GM19328 (cell line): ENCODE measurements at regions not wholly inside any gene's neighbourhood (a gene's known extent, or its start where the extent isn't known, plus 50 kb on each side); places are given as distances from the start of the nearest gene placed in this dataset.

Experiments used
- ATAC-seq: cut with Tn5 transposase; IDR thresholded peaks from one replicate; pipeline ENCODE4 v1.9.1; 2021; ENCODE audit warnings: mild to moderate bottlenecking, moderate library complexity; ENCODE audit not compliant: unreplicated experiment

DNA sequence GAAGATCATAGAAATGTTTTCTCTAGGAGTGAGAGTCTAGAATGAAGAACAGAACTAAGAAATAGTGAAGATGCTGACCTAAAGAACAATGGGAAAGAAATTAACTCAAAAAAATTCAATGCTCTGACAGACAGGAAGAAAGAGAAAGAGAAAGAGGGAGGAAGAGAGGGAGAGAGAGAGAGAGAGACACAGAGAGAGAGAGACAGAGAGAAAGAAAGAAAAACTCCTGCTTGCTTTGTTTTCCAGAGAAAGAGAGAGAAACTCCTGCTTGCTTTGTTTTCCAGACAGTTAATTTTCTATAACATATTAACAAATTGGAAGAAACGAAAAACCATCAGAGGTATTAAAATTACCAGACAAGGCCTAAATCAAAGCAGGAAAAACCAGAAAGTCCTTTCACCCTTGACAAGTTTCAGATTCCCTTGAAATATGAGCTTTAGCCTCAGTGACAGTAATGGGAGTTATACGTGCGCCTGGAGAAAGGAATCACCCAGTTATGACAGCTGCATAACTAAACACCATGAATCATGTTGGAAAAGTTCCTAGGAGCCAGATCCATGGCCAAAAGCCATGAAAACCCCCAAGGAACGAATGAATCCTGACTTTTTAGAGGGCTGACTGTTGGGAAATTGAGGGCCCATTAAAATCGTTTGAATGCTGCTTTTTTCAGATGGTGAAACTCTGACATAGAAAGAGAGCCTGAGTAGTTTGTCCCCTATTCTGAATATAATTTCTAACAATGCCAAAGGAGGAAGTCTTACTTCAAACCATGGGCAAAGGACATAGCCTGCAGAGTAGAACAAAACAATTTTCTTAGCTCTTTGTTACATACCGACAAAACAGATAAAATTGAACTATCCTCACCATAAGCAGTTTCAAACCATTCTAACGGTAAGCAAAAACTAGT, 228.6 kb upstream of the CHST9 start:
- ATAC-seq, result no peak

DNA sequence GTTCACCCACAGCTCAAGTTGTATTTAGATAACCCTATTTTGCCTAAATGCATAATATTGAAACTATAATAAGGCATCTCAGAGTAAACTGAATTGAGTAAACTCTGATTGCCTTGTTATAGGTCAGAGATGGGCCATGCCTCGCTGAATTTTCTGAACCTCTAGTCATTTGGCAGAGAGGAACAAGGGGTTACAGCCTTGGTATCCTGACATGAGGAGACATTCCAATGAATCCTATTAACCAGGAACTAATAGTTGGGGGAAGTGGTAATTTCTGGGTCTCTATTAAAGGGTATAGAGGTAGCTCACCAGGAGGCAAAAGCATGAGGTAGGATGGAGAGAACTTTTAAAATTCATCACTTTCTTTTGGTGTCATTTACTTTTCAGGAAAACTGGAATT, 227.4 kb upstream of the CHST9 start:
- no peak for ATAC-seq

DNA sequence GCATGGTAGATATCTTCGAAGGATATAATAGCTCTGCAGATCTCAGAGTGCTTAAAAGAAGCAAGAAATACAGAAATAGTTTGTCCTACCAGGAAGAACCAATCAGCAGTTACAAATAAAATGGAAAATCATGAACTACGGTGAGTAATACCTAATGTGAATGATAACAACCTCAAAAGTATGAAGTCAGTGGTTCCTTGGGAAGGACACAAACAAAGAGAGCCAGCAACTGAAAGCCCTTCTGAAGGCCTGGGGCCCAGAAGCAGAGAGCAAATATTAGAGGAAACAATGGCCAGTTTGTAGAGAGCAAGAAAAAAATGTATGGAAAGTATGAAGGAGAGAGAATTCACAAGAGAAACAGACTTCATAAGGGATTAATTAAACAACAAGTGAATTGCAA, 226.8 kb upstream of the CHST9 start:
- no peak for ATAC-seq

DNA sequence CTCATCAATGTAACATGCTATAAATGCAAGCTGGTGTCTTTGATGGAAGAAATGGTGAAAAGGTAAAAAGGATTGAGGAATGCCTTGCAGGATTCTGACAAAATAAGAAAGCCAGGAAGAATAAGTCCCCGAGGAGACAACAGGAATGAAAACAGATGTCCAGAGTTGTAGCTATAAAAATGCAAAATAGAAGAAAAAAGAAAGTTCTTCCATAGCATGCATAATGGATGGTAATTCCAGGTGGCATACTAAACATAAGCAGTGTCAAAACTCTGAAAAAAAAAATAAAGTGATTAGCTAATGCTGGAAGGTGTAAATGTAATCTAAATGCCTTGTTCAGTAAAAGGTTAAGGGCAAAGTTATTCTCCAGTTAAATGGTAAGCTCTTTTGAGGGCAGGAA, 225.9 kb upstream of the CHST9 start:
- ATAC-seq, result no peak

DNA sequence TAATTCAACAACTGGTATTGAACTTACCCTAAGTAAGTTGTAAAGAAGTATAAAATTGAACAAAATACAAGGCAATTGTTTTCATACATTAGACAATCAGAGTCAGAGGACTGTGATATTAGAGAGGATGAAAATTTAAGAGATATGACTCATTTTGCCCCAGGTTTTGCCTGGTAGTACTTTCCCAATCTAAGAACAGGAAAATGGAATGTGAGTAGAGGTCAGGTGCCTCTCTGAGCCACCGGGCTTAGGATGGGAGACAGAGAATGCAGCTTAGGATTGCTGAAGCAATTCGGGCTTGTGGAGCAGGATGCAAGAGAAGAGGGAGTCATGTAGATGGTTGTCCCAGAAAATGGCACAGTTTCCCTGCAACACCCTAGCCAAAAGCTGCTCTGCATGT, 219.7 kb upstream of the CHST9 start:
- no peak for ATAC-seq

DNA sequence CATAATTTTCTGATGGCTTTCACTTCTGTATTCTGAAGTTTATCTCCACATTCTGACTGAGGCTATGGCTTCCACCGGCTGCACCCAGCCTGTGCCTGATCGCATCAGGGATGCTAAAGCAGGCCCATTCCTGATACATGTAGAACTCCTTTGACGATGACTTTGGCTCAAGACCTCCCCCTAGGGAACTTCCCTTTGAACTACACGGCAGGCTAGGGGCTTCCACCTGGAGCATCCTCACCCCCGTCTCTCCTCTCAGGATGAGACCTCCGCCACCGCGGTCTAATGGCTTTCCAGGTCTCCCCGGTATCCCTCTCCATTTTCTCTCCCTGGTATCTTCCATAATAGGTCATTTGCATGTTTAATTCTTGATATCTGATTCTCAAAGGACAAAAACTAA, 214.9 kb upstream of the CHST9 start:
- no peak for ATAC-seq

DNA sequence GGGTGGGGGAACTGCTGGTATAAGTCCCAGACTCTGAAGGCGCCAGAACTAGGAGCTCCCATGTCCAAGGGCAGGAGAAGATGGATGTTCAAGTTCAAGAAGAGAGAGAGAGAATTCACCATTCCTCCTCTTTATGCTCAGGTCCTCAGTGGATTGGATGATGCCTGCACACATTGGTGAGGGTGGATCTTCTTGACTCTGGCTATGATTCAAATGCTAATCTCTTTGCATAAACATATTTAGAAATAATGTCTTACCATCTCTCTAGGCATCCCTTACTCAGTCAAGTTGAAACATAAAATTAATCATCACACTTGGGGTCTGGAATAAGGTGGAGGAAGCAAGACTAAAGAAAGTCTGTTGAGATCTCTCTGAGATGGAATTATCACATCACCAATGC, 210.6 kb upstream of the CHST9 start:
- no peak for ATAC-seq

DNA sequence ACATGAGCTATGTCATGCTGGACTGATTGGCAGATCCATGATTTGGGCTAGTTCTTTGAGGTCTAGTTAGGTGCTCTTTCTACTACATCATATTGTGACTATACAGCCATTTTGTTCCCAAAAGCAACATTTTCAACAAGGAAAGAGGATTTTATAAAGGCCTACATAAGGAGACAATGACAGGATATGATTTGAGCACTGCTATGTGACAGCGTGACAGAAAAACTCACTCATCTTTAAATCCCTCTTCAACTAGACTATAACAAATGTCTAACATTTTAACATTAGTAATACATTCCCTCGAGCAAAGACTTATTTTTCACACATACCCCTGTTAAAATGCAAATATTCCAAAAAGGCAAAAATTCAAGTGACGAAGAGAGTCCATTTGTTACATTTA, 209.6 kb upstream of the CHST9 start:
- ATAC-seq, result no peak

DNA sequence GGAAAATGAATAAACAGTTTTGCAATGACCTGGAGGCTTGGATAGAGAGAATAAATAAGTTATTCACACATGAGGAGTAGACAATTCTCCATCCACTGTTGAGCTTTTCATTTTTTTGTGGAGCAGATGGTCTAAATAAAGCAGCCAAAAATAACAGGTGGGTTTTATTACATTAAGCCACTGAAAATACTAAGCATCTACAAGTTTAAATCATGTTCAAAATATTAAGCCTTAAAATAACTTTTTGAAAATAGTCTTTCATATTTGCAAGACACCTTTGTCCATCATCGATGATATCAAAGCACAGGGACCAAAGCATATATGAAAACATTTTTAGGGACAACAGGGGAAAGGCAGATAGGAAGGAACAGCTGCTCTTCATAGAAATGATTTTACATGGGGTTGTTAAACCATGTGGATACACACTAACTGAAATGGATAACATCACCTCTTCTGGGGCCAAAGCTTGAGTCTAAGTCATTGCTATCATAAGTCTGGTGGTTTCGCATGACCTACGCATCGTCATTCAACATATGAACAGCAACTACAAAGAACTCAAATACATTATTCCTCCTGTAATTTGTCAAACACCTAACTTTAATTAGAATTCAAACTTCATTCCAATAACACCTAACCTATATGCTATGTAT, 197.6 kb upstream of the CHST9 start:
- ATAC-seq, result no peak

DNA sequence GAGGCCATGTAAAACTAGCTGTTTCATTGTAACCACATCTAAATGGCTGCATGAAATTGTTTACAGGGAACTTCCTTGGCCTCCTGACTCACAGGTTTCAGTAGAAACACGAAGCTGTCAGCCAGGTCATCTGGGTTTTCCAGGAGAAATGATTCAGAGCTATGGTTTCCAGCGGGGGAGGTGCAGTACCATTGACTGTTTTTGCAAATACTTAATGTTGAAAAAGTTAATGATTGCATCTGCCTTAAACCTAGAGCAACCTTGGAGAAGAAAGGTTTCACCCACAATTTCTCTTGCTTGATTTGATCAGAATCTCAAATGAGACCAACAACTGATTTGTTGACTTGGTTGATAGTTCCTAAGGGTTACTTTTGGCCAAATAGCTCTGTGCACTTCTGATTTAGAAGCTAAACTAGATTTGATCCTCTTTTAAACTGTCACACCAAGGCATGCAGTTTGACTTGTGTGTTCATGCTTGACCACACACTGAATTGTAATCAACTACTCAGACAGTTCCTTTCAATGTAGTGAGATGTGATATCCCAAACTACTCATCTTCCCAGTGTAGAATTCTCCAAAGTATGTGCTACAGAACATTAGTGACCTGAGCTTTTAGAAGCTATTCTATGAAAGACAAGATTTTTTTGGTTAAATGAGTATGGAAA, 193.5 kb upstream of the CHST9 start:
- no peak for ATAC-seq

DNA sequence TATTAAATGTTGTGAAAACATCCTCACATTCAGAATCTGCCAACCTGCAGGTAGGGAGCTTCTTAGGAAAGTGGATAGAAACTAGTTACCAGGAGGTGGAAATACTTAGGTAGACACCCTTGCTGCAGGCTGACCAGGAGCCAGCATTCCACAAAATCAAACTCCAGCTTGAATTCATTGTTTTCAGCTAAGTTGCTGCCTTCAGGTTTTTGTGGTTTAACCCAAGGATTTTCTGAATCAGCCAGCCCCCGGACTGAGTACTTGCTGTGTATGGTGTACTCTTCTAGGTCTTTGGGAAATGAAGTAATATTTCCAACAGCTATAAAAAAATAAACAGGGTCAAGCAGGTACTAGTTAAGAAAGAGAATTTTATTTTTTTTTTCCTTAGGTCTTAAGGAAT, 192.1 kb upstream of the CHST9 start:
- no peak for ATAC-seq

DNA sequence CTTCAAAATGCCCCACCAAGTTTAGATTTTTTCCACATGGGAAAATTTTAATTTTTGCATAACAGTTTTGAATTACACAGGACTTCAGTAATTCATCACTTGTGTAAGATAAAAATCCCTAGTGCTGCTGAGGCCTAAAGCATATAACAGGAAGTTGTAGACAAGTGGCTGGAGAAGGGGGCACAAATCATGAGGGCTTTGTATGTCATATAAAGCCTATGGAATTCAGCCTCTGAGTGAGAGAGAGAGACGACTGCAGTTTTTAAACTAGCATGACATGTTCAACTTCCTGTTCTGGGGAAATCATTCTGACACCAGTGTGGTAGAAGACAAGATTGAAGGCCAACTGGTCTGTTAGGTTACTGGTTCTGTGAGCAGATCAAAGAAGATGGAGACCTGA, 187.3 kb upstream of the CHST9 start:
- no peak for ATAC-seq

DNA sequence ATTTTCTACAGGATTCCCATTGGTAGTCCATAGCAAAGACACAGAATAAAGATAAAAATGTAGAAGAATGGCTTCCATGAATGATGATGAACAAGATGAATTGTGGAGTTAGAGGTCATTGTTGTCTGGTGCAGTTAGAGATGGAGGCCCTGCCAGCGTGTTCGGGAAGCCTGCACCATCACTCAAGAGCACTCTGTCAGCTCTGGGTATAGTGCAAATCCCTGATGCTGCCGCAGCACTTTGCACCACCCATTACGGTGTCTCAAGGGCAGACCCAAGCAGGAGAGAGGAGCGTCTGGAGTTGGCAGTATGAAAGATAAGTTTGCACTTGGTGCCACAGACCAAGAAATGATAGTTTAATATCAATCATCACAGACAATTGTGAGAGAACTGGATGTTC, 181.6 kb upstream of the CHST9 start:
- no peak for ATAC-seq

DNA sequence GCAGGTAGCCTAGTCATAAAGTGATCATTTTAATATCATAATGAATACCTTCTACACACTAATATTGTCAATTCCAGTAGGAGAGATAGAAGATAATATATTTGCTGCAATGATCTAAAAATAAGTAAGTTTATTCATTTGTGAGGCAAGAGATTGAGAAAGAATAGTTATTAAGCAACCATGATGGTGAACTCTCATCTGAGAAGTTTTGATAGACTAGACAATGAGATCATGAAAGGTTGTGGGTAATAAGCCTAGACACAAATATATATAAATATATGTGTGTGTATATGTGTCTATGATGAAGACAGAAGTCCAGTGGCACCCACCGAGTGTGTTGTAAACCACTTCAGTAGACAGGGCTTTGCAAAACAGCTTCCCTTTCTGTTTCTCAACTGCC, 181.0 kb upstream of the CHST9 start:
- ATAC-seq, result no peak

DNA sequence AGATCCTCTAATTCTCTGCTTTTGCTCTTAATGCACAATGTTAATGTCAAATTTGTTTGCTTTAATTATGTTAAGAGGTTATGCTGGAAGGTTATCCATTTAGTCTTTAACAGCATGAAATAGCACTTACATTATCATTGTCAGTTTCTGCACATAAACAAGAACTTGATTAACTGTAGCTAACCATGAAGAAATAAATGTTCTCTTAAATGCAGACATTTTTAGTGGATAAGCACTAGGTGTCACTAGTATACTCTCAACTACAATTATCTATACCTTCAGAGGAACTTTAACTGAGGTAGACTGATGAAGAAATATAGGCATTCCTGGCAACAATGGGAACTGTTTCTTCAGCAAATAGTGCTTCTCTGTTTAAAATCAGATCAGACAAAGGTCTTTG, 178.8 kb upstream of the CHST9 start:
- no peak for ATAC-seq

DNA sequence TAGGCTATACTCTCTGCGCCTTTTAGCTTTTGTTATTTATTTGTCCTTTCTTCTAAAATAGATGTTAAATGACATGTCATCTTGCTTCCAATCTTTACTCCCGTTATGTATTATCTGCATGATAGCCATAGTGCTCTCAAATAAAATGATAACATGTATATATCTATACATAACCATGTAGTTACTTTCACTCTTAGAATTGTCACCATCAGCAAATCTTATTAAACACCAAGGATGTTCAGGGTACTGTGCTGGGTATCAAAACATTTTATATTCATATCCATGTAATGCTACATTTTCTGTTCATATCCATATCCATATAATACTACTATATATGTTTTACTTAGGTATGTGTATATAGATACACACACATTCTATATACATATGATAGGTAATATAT, 176.4 kb upstream of the CHST9 start:
- ATAC-seq, result no peak

DNA sequence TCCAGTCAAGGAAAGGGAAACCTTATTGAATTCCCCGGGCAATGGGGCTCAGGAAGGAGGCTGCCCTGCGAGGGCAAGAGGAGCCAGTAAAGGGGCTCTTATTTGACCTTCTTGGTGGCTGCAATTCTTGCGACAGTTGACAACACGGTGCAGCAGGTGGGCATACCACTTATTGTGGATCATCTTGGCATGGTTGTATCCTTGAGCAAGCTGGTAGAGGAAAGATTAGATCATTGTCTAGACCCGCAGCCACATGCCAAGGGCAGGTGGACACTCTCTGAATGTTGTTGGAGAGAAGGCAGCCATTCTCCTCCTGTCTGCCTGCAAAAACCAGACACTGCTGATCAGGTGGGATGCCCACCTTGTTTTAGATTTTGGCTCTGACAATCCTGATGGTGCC, 170.2 kb upstream of the CHST9 start:
- ATAC-seq, result no peak

DNA sequence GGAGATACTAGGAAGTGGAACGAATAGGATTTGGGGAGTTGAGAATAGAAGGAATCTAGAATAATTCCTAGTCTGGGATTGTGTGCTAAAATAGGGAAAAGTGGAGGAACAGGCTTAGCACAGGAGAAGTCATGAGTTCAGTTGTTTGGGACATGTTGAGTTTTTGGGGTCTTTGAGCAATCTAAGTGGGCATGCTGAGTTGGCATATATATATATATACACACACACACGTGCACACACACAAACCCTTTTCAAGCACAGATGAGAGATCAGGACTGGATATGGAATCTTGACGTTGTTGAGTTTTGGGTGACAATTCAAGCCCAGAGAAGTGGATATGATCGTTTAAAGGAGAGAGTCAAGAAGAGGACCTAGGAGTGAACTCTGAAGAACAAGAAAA, 168.2 kb upstream of the CHST9 start:
- ATAC-seq, result no peak

DNA sequence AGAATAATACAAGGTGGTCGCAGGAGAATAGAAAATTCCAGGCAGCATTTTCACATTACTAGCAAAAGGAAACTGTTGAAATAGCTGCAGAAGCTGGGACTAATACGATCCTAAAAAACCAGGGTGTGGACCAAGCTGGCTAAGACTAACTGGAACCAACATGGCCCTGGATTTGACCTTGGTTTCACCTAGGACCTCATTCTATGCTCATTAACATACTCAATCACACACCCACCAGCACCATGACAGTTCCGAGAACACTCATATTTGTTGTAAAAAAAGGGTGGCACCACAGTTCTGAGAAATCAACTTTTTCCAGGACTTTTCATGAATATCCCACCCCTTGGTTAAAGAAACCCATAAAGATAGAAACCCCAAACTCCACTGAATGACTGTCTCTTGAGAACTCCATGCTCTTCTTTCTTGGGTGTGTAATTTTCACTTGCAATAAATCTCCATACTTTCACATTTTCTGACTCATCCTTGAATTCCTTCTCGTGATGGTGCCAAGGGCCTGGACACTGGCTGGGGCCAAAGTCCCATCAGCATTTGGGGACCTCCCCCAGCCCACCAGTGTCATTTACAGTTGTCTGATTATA, 164.3 kb upstream of the CHST9 start:
- ATAC-seq, result no peak

DNA sequence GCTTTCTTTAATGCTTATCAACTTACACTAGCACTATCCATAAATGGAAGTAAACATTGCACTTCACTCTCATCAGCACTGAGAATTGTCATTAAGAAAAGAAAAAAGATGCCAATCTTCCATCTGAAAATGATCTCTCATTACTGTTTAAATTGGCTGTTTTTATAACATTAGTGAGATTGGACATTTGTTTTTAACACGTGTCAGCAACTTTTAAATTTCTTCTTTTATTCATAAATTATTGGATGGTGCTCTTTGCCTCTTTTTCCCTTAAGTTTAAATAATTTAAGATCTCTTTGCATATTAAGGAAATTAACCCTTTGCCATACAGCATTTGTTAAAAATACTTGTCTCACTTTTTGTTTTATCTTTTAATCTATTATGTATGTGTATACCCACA, 146.5 kb upstream of the CHST9 start:
- ATAC-seq, result no peak

DNA sequence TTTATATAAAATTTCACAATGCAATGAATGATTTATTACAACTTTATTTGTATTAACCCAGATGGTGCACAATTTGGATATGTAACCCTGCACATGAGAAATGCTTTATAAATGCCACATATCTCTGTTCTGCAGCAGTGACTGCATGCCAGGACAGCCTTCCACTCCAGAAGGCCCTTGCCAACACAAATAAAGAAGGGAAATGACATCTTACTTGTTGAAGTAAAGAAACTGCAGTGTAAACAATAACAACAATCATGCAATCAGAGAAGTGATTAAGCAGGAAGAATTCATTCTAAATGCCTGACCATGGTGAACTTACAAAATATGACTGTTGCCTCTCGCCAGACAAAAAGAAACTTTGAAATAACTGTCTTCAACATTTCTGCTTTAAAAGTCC, 129.9 kb upstream of the CHST9 start:
- no peak for ATAC-seq

DNA sequence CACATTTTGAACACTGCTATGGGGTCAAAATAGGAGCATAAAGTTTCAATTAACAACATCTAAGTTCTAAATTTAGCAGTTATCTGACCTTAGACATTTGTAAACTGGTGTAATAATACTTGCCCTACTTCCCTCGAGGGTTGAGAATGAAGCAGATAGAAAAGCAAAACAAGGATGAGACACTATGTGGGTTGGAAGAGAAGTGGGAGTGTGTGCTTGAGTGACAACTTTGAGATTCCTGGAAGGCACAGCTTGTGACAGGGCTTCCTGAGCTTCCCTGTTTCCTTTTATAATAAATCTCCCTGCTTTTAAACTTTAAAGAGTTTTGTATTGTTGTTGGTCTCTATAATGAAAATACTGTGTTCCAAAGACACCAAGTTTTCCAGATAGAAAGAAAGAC, 128.6 kb upstream of the CHST9 start:
- ATAC-seq, result no peak
